ENCODE measurements at regions not wholly inside any gene's neighbourhood (a gene's known extent, or its start where the extent isn't known, plus 50 kb on each side); places are given as distances from the start of the nearest gene placed in this dataset.

DNA sequence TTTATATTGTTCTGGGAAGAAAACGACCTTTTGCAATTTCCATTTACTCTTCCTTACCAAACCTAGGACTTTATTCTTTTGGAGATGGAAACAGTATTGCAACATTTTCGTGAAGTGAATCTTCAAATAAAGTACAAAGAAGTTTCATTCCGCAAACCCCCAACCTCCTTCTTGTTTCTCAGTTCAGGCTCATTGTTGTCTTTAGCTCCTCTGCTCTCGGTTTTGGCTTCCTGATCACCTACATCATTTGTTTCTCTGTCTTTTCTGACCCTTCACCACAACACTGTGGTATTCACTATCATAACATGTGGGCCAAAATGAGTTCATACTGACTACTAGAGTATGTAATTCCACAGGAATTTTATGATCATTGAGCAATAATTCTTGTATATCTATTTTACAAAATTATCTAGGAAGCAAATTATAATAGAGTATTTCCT, 266.8 kb downstream of the ADAMTS20 start:
- H3K36me3 Mint-ChIP-seq (ENCODE audit: low read depth): no peaks in the 10 kb centered on the region
- peaks cover 50% of the 10 kb centered on the region for H3K4me1 Mint-ChIP-seq (ENCODE audit: low read depth)
- H3K27me3 Mint-ChIP-seq (ENCODE audit: insufficient read depth): no peaks in the 10 kb centered on the region
- TF ChIP-seq, protein P1, sequence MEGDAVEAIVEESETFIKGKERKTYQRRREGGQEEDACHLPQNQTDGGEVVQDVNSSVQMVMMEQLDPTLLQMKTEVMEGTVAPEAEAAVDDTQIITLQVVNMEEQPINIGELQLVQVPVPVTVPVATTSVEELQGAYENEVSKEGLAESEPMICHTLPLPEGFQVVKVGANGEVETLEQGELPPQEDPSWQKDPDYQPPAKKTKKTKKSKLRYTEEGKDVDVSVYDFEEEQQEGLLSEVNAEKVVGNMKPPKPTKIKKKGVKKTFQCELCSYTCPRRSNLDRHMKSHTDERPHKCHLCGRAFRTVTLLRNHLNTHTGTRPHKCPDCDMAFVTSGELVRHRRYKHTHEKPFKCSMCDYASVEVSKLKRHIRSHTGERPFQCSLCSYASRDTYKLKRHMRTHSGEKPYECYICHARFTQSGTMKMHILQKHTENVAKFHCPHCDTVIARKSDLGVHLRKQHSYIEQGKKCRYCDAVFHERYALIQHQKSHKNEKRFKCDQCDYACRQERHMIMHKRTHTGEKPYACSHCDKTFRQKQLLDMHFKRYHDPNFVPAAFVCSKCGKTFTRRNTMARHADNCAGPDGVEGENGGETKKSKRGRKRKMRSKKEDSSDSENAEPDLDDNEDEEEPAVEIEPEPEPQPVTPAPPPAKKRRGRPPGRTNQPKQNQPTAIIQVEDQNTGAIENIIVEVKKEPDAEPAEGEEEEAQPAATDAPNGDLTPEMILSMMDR (IDR thresholded peaks at IDR 0.05): no peak
- peak overlapping the region; percentile 65 for H3K4me3 Mint-ChIP-seq
- H3K9me3 Mint-ChIP-seq: no peaks in the 10 kb centered on the region
- DNase-seq: peak; percentile 85
- peak overlapping the region; percentile 71 for H3K27ac Mint-ChIP-seq

DNA sequence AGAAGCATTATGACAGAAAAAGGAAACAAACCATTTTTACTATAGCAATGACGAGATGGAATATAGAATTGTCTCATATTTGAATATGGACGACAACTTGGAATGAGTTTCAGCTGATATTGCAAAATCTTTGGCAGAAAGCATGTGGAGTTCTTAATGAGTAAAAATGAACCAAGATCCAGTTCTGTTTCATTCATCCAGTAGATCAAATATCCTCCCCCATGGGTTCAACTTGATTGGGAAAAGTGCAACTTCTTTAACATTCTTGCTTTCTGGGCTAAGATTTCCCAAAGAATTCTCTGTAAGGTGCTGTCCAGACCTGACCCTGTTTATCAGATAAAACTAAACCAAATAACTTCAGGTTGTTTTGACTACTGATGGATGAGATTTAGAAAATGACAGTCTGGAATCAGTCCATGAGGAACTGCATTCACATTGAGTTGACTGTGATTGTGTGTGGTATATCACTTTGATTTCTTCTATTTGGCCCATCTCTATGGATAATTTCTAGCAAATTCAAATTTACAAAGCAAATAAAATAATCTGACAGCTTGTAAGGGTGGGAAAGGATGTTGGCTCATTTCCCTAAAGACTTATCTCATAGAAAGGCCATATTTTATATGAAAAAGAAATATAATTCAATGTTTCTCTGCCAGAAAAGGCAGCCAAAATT, 267.4 kb downstream of the ADAMTS20 start:
- no peak for DNase-seq
- Mint-ChIP-seq H3K27me3 (ENCODE audit: insufficient read depth) (no peaks in the 10 kb centered on the region), H3K4me3 (peak overlapping the region; percentile 65; the same call in 1 of the 2 replicates), H3K4me1 (ENCODE audit: low read depth) (peaks cover 45% of the 10 kb centered on the region), H3K9me3 (no peaks in the 10 kb centered on the region), H3K36me3 (ENCODE audit: low read depth) (no peaks in the 10 kb centered on the region), H3K27ac (peak overlapping the region; percentile 71)
- TF ChIP-seq, protein P1 (IDR thresholded peaks at IDR 0.05): no peak

DNA sequence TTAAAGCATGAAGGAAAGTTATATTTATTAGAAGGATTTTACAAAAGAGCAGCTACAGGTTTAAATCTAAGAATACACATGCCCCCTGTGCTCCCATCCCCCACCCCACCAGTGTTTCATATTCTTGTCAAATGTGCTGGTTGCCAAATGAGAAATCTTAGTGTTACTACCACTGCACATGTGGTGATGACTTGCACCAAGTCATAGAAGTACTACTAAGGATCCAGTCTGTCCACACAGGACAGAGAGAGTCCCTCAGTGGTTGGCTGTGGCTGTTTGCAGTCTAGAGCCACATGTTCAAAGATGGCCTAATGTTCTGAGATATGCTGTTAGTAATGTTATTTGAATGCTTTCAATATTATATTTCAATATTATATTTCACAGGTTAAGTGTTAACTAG, 268.8 kb downstream of the ADAMTS20 start:
- no peak overlapping the region for H3K4me3 Mint-ChIP-seq
- H3K27ac Mint-ChIP-seq: no peak overlapping the region
- H3K9me3 Mint-ChIP-seq: no peaks in the 10 kb centered on the region
- no peak for DNase-seq
- no peaks in the 10 kb centered on the region for H3K36me3 Mint-ChIP-seq (ENCODE audit: low read depth)
- H3K4me1 Mint-ChIP-seq (ENCODE audit: low read depth): peaks cover 34% of the 10 kb centered on the region
- TF ChIP-seq, protein P1 (IDR thresholded peaks at IDR 0.05): no peak
- no peaks in the 10 kb centered on the region for H3K27me3 Mint-ChIP-seq (ENCODE audit: insufficient read depth)

DNA sequence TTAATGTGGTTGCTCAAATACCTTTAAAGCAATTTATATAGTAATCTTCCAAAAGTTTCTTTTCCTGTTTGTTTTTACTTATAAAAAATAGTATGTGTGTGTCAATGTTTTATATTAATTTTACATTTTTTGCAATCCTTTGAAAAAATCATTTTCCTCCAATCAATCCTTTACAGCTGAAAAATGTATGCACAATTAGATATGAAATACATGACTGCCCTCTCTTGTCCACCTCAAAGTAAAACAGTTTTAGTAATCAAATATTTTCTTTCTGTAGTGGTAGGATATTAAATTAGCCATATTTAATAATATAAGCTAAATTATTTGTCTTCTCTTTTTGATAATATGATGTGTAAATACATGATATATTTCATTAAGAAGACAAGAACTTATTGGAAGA, 269.9 kb downstream of the ADAMTS20 start:
- H3K4me1 Mint-ChIP-seq (ENCODE audit: low read depth): peaks cover 45% of the 10 kb centered on the region
- no peaks in the 10 kb centered on the region for H3K27me3 Mint-ChIP-seq (ENCODE audit: insufficient read depth)
- no peaks in the 10 kb centered on the region for H3K36me3 Mint-ChIP-seq (ENCODE audit: low read depth)
- H3K27ac Mint-ChIP-seq: no peak overlapping the region
- TF ChIP-seq, protein P1 (IDR thresholded peaks at IDR 0.05): peak; percentile 66
- H3K9me3 Mint-ChIP-seq: no peaks in the 10 kb centered on the region
- peak; percentile 7 for DNase-seq
- H3K4me3 Mint-ChIP-seq: no peak overlapping the region

DNA sequence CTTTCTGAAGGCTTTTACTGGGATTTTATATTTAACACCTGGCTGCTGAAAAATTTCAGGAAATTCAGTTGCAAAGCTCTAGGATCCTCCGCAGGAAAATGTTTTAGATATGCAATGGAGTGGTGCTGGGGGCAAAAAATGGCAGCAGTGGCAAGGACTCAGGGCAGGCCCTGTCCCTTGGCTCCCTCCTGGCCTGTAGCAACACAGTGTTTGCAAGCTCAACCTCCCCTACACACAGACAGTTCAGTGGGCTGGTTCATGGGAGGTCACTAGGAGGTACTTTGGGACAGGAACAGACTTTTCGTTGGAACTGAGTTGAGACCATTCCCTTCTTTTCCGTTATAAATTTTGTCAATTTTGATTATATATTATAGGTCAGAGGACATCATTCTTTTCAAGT, 270.4 kb downstream of the ADAMTS20 start:
- Mint-ChIP-seq H3K4me1 (ENCODE audit: low read depth) (peaks cover 45% of the 10 kb centered on the region), H3K4me3 (no peak overlapping the region), H3K27ac (no peak overlapping the region)

More for the DNA sequence above, 270.4 kb downstream of the ADAMTS20 start:
- TF ChIP-seq, protein P1 (IDR thresholded peaks at IDR 0.05): no peak
- Mint-ChIP-seq H3K36me3 (ENCODE audit: low read depth) (no peaks in the 10 kb centered on the region), H3K27me3 (ENCODE audit: insufficient read depth) (no peaks in the 10 kb centered on the region), H3K9me3 (no peaks in the 10 kb centered on the region)
- no peak for DNase-seq
